ENCODE measurements at regions not wholly inside any gene's neighbourhood (a gene's known extent, or its start where the extent isn't known, plus 50 kb on each side); places are given as distances from the start of the nearest gene placed in this dataset.

- no peak for TF ChIP-seq CTCF (IDR thresholded peaks at IDR 0.05; ENCODE audit: insufficient read depth, low read length, poor library complexity, severe bottlenecking)
- Histone ChIP-seq H3K27me3 (replicated peaks; ENCODE audit: control insufficient read depth, insufficient read depth, low read length) (no peaks in the 10 kb centered on the region), H3K4me3 (replicated peaks; ENCODE audit: low read depth, low read length) (no peak overlapping the region), H3K36me3 (ENCODE audit: control insufficient read depth, insufficient read depth, low read length) (no peaks in the 10 kb centered on the region)
- no peak for DNase-seq (ENCODE audit: extremely low read depth, insufficient read length)
Observed at GRCh38 chr5:40073927-40074326, 605.8 kb upstream of the PTGER4 start.

GRCh38 chr5:40071870-40072269, 607.8 kb upstream of the PTGER4 start:
- TF ChIP-seq CTCF (IDR thresholded peaks at IDR 0.05; ENCODE audit: insufficient read depth, low read length, poor library complexity, severe bottlenecking): no peak
- DNase-seq (ENCODE audit: extremely low read depth, insufficient read length): no peak
- H3K36me3 ChIP-seq (ENCODE audit: control insufficient read depth, insufficient read depth, low read length): no peaks in the 10 kb centered on the region
- H3K4me3 ChIP-seq (replicated peaks; ENCODE audit: low read depth, low read length): no peak overlapping the region
- H3K27me3 ChIP-seq (replicated peaks; ENCODE audit: control insufficient read depth, insufficient read depth, low read length): no peaks in the 10 kb centered on the region

- no peak for DNase-seq (ENCODE audit: extremely low read depth, insufficient read length)
- H3K27me3 ChIP-seq (replicated peaks; ENCODE audit: control insufficient read depth, insufficient read depth, low read length): no peaks in the 10 kb centered on the region
- TF ChIP-seq CTCF (IDR thresholded peaks at IDR 0.05; ENCODE audit: insufficient read depth, low read length, poor library complexity, severe bottlenecking): no peak
- H3K36me3 ChIP-seq (ENCODE audit: control insufficient read depth, insufficient read depth, low read length): no peaks in the 10 kb centered on the region
- H3K4me3 ChIP-seq (replicated peaks; ENCODE audit: low read depth, low read length): no peak overlapping the region
Observed at GRCh38 chr5:40066616-40067015, 613.1 kb upstream of the PTGER4 start.

- H3K4me3 ChIP-seq (replicated peaks; ENCODE audit: low read depth, low read length): no peak overlapping the region
- no peak for TF ChIP-seq CTCF (IDR thresholded peaks at IDR 0.05; ENCODE audit: insufficient read depth, low read length, poor library complexity, severe bottlenecking)
- DNase-seq (ENCODE audit: extremely low read depth, insufficient read length): no peak
- no peaks in the 10 kb centered on the region for H3K36me3 ChIP-seq (ENCODE audit: control insufficient read depth, insufficient read depth, low read length)
- no peaks in the 10 kb centered on the region; the same call in 1 of the 2 replicates for H3K27me3 ChIP-seq (replicated peaks; ENCODE audit: control insufficient read depth, insufficient read depth, low read length)
Observed at GRCh38 chr5:40052808-40053207, 626.9 kb upstream of the PTGER4 start.

- Histone ChIP-seq H3K4me3 (replicated peaks; ENCODE audit: low read depth, low read length) (no peak overlapping the region), H3K27me3 (replicated peaks; ENCODE audit: control insufficient read depth, insufficient read depth, low read length) (no peaks in the 10 kb centered on the region; the same call in 1 of the 2 replicates), H3K36me3 (ENCODE audit: control insufficient read depth, insufficient read depth, low read length) (no peaks in the 10 kb centered on the region)
- no peak for TF ChIP-seq CTCF (IDR thresholded peaks at IDR 0.05; ENCODE audit: insufficient read depth, low read length, poor library complexity, severe bottlenecking)
- no peak for DNase-seq (ENCODE audit: extremely low read depth, insufficient read length)
Observed at GRCh38 chr5:40046792-40047191, 622.0 kb upstream of the DAB2 start.

GRCh38 chr5:40045429-40045828, 620.6 kb upstream of the DAB2 start:
- H3K4me3 ChIP-seq (replicated peaks; ENCODE audit: low read depth, low read length): no peak overlapping the region
- no peak for DNase-seq (ENCODE audit: extremely low read depth, insufficient read length)
- TF ChIP-seq CTCF (IDR thresholded peaks at IDR 0.05; ENCODE audit: insufficient read depth, low read length, poor library complexity, severe bottlenecking): no peak
- H3K36me3 ChIP-seq (ENCODE audit: control insufficient read depth, insufficient read depth, low read length): no peaks in the 10 kb centered on the region
- no peaks in the 10 kb centered on the region for H3K27me3 ChIP-seq (replicated peaks; ENCODE audit: control insufficient read depth, insufficient read depth, low read length)
